NCI-H146 treated with DMSO at 0.1 percent for 48 hours (cell line): ENCODE measurements at regions not wholly inside any gene's neighbourhood (a gene's known extent, or its start where the extent isn't known, plus 50 kb on each side); places are given as distances from the start of the nearest gene placed in this dataset.

Source experiments
- DNase-seq: peaks from one replicate; lab custom pipeline; 2025; ENCODE audit not compliant: unreplicated experiment; lab: John Stamatoyannopoulos, UW

- no peak for DNase-seq
Measured at GRCh38 chr18:45467293-45467692, 148.0 kb upstream of the SLC14A2 start.

- DNase-seq, result no peak
Measured at GRCh38 chr18:45467945-45468344, 147.3 kb upstream of the SLC14A2 start.

- DNase-seq, result no peak
Measured at GRCh38 chr18:45478889-45479288, 136.4 kb upstream of the SLC14A2 start.

- DNase-seq, result no peak
Measured at GRCh38 chr18:45480219-45481015, 134.9 kb upstream of the SLC14A2 start.

GRCh38 chr18:45481821-45482220 lies 133.5 kb upstream of the SLC14A2 start:
- no peak for DNase-seq

- DNase-seq, result no peak
Measured at GRCh38 chr18:45482286-45482685, 133.0 kb upstream of the SLC14A2 start.

- no peak for DNase-seq
Measured at GRCh38 chr18:45487581-45487980, 127.7 kb upstream of the SLC14A2 start.

GRCh38 chr18:45488645-45489044 lies 126.6 kb upstream of the SLC14A2 start:
- DNase-seq, result no peak

- no peak for DNase-seq
Measured at GRCh38 chr18:45493830-45494229, 121.4 kb upstream of the SLC14A2 start.

- no peak for DNase-seq
Measured at GRCh38 chr18:45494811-45495210, 120.5 kb upstream of the SLC14A2 start.

GRCh38 chr18:45496741-45497140 lies 118.5 kb upstream of the SLC14A2 start:
- DNase-seq, result no peak

GRCh38 chr18:45497595-45498286 lies 117.5 kb upstream of the SLC14A2 start:
- DNase-seq, result no peak

GRCh38 chr18:45498287-45498658 lies 117.0 kb upstream of the SLC14A2 start:
- DNase-seq, result no peak

- no peak for DNase-seq
Measured at GRCh38 chr18:45503990-45504389, 111.3 kb upstream of the SLC14A2 start.

GRCh38 chr18:45505497-45506206 lies 109.6 kb upstream of the SLC14A2 start:
- DNase-seq, result no peak

- no peak for DNase-seq
Measured at GRCh38 chr18:45506951-45507350, 108.3 kb upstream of the SLC14A2 start.

- no peak for DNase-seq
Measured at GRCh38 chr18:45509535-45509934, 105.7 kb upstream of the SLC14A2 start.

- no peak for DNase-seq
Measured at GRCh38 chr18:45510656-45511055, 104.6 kb upstream of the SLC14A2 start.

- DNase-seq, result no peak
Measured at GRCh38 chr18:45512363-45512953, 102.8 kb upstream of the SLC14A2 start.

GRCh38 chr18:45517181-45517741 lies 98.0 kb upstream of the SLC14A2 start:
- DNase-seq, result no peak
